GM23338 (cell line): ENCODE measurements at regions not wholly inside any gene's neighbourhood (a gene's known extent, or its start where the extent isn't known, plus 50 kb on each side); places are given as distances from the start of the nearest gene placed in this dataset.

ENCODE experiments used
- ATAC-seq: fragments of 200-7000 bp; cut with Tn5 transposase; 3 replicates; pipeline ENCODE4 v1.9.1; 2020
- DNase-seq: peaks from one replicate; pipeline ENCODE4 v3.0.0-alpha.2; 2015; ENCODE audit warnings: low spot score
- H2AFZ ChIP-seq: fragments of 200-600 bp; sonication (generic); 2 replicates; pipeline ENCODE4 v1.8.0; 2016; ENCODE audit warnings: antibody characterized with exemption, mild to moderate bottlenecking, moderate library complexity
- H3F3A ChIP-seq: fragments of 200-600 bp; sonication (generic); replicated peaks from 2 replicates; pipeline ENCODE4 v1.8.0; 2017; ENCODE audit warnings: antibody characterized with exemption, mixed run types, low read depth
- H3K27ac ChIP-seq: fragments of 200-600 bp; sonication (generic); 2 replicates; pipeline ENCODE4 v1.6.1; 2016; ENCODE audit warnings: low read depth
- H3K27me3 ChIP-seq: fragments of 200-600 bp; sonication (generic); 2 replicates; pipeline ENCODE4 v1.8.0; 2016; ENCODE audit warnings: mild to moderate bottlenecking, mixed run types, moderate library complexity; ENCODE audit not compliant: insufficient read depth
- H3K36me3 ChIP-seq: fragments of 200-600 bp; sonication (generic); 2 replicates; pipeline ENCODE4 v1.8.0; 2016; ENCODE audit warnings: mild to moderate bottlenecking; ENCODE audit not compliant: insufficient read depth
- H3K4me1 ChIP-seq: fragments of 200-600 bp; sonication (generic); 2 replicates; pipeline ENCODE4 v1.8.0; 2016; ENCODE audit warnings: mild to moderate bottlenecking, moderate library complexity; ENCODE audit not compliant: insufficient read depth
- H3K4me2 ChIP-seq: fragments of 200-600 bp; sonication (generic); 2 replicates; pipeline ENCODE4 v1.7.1; 2017; ENCODE audit warnings: mixed run types
- H3K4me3 ChIP-seq: fragments of 200-600 bp; sonication (generic); 2 replicates; pipeline ENCODE4 v1.6.1; 2016; ENCODE audit warnings: mixed run types
- H3K79me2 ChIP-seq: fragments of 200-600 bp; sonication (generic); replicated peaks from 2 replicates; pipeline ENCODE4 v1.8.0; 2017; ENCODE audit warnings: mild to moderate bottlenecking; ENCODE audit not compliant: insufficient read depth
- H3K9me2 ChIP-seq: fragments of 200-600 bp; sonication (generic); 2 replicates; pipeline ENCODE4 v1.8.0; 2017; ENCODE audit not compliant: insufficient read depth
- H4K20me1 ChIP-seq: fragments of 200-600 bp; sonication (generic); replicated peaks from 2 replicates; pipeline ENCODE4 v1.8.0; 2017; ENCODE audit warnings: mild to moderate bottlenecking; ENCODE audit not compliant: insufficient read depth
- H3K27ac Mint-ChIP-seq: 2 replicates; pipeline ENCODE4 v1.8.0; 2020; ENCODE audit warnings: inconsistent platforms, mild to moderate bottlenecking, moderate library complexity, mixed read lengths
- H3K27me3 Mint-ChIP-seq: 3 replicates; pipeline ENCODE4 v1.8.0; 2022; ENCODE audit warnings: low read depth, mild to moderate bottlenecking, moderate library complexity, mixed read lengths, inconsistent platforms; ENCODE audit not compliant: insufficient read depth, poor library complexity
- H3K36me3 Mint-ChIP-seq: 3 replicates; pipeline ENCODE4 v1.8.0; 2021; ENCODE audit warnings: low read depth, mild to moderate bottlenecking, inconsistent platforms, moderate library complexity, mixed read lengths
- H3K4me1 Mint-ChIP-seq: 3 replicates; pipeline ENCODE4 v1.8.0; 2020; ENCODE audit warnings: mild to moderate bottlenecking, inconsistent platforms, mixed read lengths
- H3K4me3 Mint-ChIP-seq: 3 replicates; pipeline ENCODE4 v1.8.0; 2021; ENCODE audit warnings: moderate library complexity, mild to moderate bottlenecking, inconsistent platforms, mixed read lengths
- H3K9me3 Mint-ChIP-seq: 3 replicates; pipeline ENCODE4 v1.8.0; 2020; ENCODE audit warnings: moderate library complexity, mild to moderate bottlenecking, inconsistent platforms, mixed read lengths
- CREB1 ChIP-seq: fragments of 250-450 bp; sonication (Bioruptor Pico); IDR thresholded peaks from 2 replicates; pipeline ENCODE4 v1.5.0; 2020; ENCODE audit warnings: low read depth, mild to moderate bottlenecking, moderate library complexity
- CTCF ChIP-seq, 2 experiments: fragments of 200-600 bp in 1 of 2; sonication (generic) in 1 of 2; conservative IDR thresholded peaks; 2 replicates each; pipeline versions ENCODE4 v1.5.1 to v1.6.1; 2016 to 2017; ENCODE audit warnings: antibody characterized with exemption in 2 of 2, low read depth in 2 of 2, mild to moderate bottlenecking in 2 of 2, moderate library complexity in 1 of 2
- ETS1 ChIP-seq: IDR thresholded peaks from 2 replicates; pipeline ENCODE4 v1.6.1; 2016; ENCODE audit warnings: antibody characterized with exemption
- POLR2AphosphoS5 ChIP-seq: IDR thresholded peaks from 2 replicates; pipeline ENCODE4 v1.6.1; 2016; ENCODE audit warnings: antibody characterized with exemption, low read depth
- STAT1 ChIP-seq: IDR thresholded peaks from one replicate; pipeline ENCODE4 v1.6.1; 2016; ENCODE audit warnings: antibody characterized with exemption; ENCODE audit not compliant: unreplicated experiment
- ZNF114 ChIP-seq: fragments of 250-450 bp; sonication (Bioruptor Pico); IDR thresholded peaks from 2 replicates; pipeline ENCODE4 v1.5.0; 2020; ENCODE audit warnings: mild to moderate bottlenecking, moderate library complexity
- ZNF331 ChIP-seq: fragments of 250-450 bp; sonication (Bioruptor Pico); IDR thresholded peaks from 2 replicates; pipeline ENCODE4 v1.5.0; 2020; ENCODE audit warnings: low read depth, mild to moderate bottlenecking, moderate library complexity
- ZNF462 ChIP-seq: fragments of 250-450 bp; sonication (Bioruptor Pico); IDR thresholded peaks from 2 replicates; pipeline ENCODE4 v1.5.0; 2020; ENCODE audit warnings: mild to moderate bottlenecking, moderate library complexity

- Histone ChIP-seq H3K36me3 (no peaks in the 10 kb centered on the region), H3K4me3 (no peak overlapping the region), H3K4me2 (no peak overlapping the region), H3K4me1 (no peaks in the 10 kb centered on the region), H4K20me1 (no peaks in the 10 kb centered on the region), H3K9me2 (no peaks in the 10 kb centered on the region), H3K79me2 (no peaks in the 10 kb centered on the region), H3K27me3 (no peaks in the 10 kb centered on the region), H3F3A (no peaks in the 10 kb centered on the region), H3K27ac (no peak overlapping the region), H2AFZ (no peak overlapping the region)
- peaks cover 4% of the 10 kb centered on the region for H3K27me3 Mint-ChIP-seq
- H3K9me3 Mint-ChIP-seq, result peaks cover 35% of the 10 kb centered on the region
- DNase-seq (no peak), ATAC-seq (no peak)
- H3K27ac Mint-ChIP-seq, result no peak overlapping the region
- H3K36me3 Mint-ChIP-seq, result peaks cover 7% of the 10 kb centered on the region; the same call in 2 of the 3 replicates
- no peaks in the 10 kb centered on the region for H3K4me1 Mint-ChIP-seq
- H3K4me3 Mint-ChIP-seq, result no peak overlapping the region
- TF ChIP-seq STAT1 (no peak), ETS1 (no peak), POLR2AphosphoS5 (no peak), ZNF331 (no peak), CTCF (conservative IDR thresholded peaks at IDR 0.05; ENCODE audit: low read depth in 2 of 2) (no peak), ZNF114 (CRISPR knock-in tag) (no peak)
These were observed 358.3 kb upstream of the KIAA1217 start for GRCh38 chr10:23850631-23851030.

- H3K79me2 ChIP-seq, result no peaks in the 10 kb centered on the region
- no peaks in the 10 kb centered on the region for H3K27me3 Mint-ChIP-seq
- no peaks in the 10 kb centered on the region for H3K4me1 ChIP-seq
- no peak for ATAC-seq
- no peak overlapping the region for H3K27ac ChIP-seq
- H3F3A ChIP-seq, result no peaks in the 10 kb centered on the region
- no peak overlapping the region for H3K4me3 Mint-ChIP-seq
- no peak overlapping the region for H3K4me3 ChIP-seq
- DNase-seq, result no peak
- no peak overlapping the region for H3K4me2 ChIP-seq
- H3K27ac Mint-ChIP-seq, result no peak overlapping the region
- peaks cover 12% of the 10 kb centered on the region; the same call in 2 of the 3 replicates for H3K36me3 Mint-ChIP-seq
- H2AFZ ChIP-seq, result no peak overlapping the region
- peaks cover 7% of the 10 kb centered on the region; the same call in 1 of the 2 replicates for H3K9me2 ChIP-seq
- H4K20me1 ChIP-seq, result no peaks in the 10 kb centered on the region
- H3K27me3 ChIP-seq, result no peaks in the 10 kb centered on the region
- no peaks in the 10 kb centered on the region for H3K4me1 Mint-ChIP-seq
- 0 out of 2 replicates have a peak, but pooled peaks cover 8% of the 10 kb centered on the region for H3K36me3 ChIP-seq
- peaks cover 34% of the 10 kb centered on the region for H3K9me3 Mint-ChIP-seq
- TF ChIP-seq ZNF114 (CRISPR knock-in tag), result no peak
- no peak for TF ChIP-seq CTCF (conservative IDR thresholded peaks at IDR 0.05; ENCODE audit: low read depth in 2 of 2)
- TF ChIP-seq STAT1, result no peak
- TF ChIP-seq CREB1 (CRISPR knock-in tag), result no peak
- TF ChIP-seq ZNF462 (CRISPR knock-in tag), result no peak
These were observed 349.3 kb upstream of the KIAA1217 start for GRCh38 chr10:23859598-23859997.
